H9 (cell line): ENCODE measurements at regions not wholly inside any gene's neighbourhood (a gene's known extent, or its start where the extent isn't known, plus 50 kb on each side); places are given as distances from the start of the nearest gene placed in this dataset.

ENCODE experiments used
- DNase-seq: peaks from one replicate; pipeline ENCODE4 v3.0.0-alpha.2; 2017
- H2AFZ ChIP-seq: one replicate; pipeline ENCODE4 v1.6.1; 2013; ENCODE audit warnings: mild to moderate bottlenecking, low read length, control low read depth, moderate library complexity
- H2AK5ac ChIP-seq: 2 replicates; pipeline ENCODE4 v1.6.1; 2013; ENCODE audit warnings: low read length, control low read depth, mixed read lengths; ENCODE audit not compliant: insufficient read length
- H2BK120ac ChIP-seq: one replicate; pipeline ENCODE4 v1.6.1; 2013; ENCODE audit warnings: low read depth, mild to moderate bottlenecking, low read length, control low read depth, inconsistent platforms; ENCODE audit not compliant: poor library complexity, severe bottlenecking
- H2BK12ac ChIP-seq: 2 replicates; pipeline ENCODE4 v1.6.1; 2013; ENCODE audit warnings: low read length, control low read depth, mixed read lengths, low read depth; ENCODE audit not compliant: insufficient read length
- H2BK15ac ChIP-seq: 2 replicates; pipeline ENCODE4 v1.6.1; 2013; ENCODE audit warnings: low read depth, low read length, control low read depth
- H2BK20ac ChIP-seq: one replicate; pipeline ENCODE4 v1.6.1; 2013; ENCODE audit warnings: low read depth, mild to moderate bottlenecking, low read length, control low read depth, inconsistent platforms; ENCODE audit not compliant: poor library complexity, severe bottlenecking
- H2BK5ac ChIP-seq: 2 replicates; pipeline ENCODE4 v1.6.1; 2013; ENCODE audit warnings: low read length, control low read depth, mixed read lengths; ENCODE audit not compliant: insufficient read length
- H3K14ac ChIP-seq: 2 replicates; pipeline ENCODE4 v1.6.1; 2013; ENCODE audit warnings: low read length, control low read depth; ENCODE audit not compliant: insufficient read depth
- H3K18ac ChIP-seq: 2 replicates; pipeline ENCODE4 v1.6.1; 2013; ENCODE audit warnings: low read depth, mild to moderate bottlenecking, mixed read lengths, low read length, control low read depth; ENCODE audit not compliant: insufficient read length
- H3K23ac ChIP-seq: 2 replicates; pipeline ENCODE4 v1.6.1; 2013; ENCODE audit warnings: low read length, control low read depth, mixed read lengths, low read depth; ENCODE audit not compliant: insufficient read length
- H3K23me2 ChIP-seq: 2 replicates; pipeline ENCODE4 v1.6.1; 2013; ENCODE audit warnings: low read depth, mild to moderate bottlenecking, mixed read lengths, low read length, control low read depth; ENCODE audit not compliant: insufficient read length, poor library complexity, severe bottlenecking
- H3K27ac ChIP-seq: 2 replicates; pipeline ENCODE4 v1.5.1; 2013; ENCODE audit warnings: low read length, control low read depth, mixed read lengths, low read depth; ENCODE audit not compliant: insufficient read length
- H3K27me3 ChIP-seq: 2 replicates; pipeline ENCODE4 v1.6.1; 2013; ENCODE audit warnings: low read length, control low read depth, inconsistent platforms; ENCODE audit not compliant: insufficient read depth
- H3K4ac ChIP-seq: 2 replicates; pipeline ENCODE4 v1.6.1; 2013; ENCODE audit warnings: low read depth, mild to moderate bottlenecking, control low read depth, inconsistent platforms, low read length, moderate library complexity
- H3K4me1 ChIP-seq: 2 replicates; pipeline ENCODE4 v1.6.1; 2013; ENCODE audit warnings: low read length, control low read depth, inconsistent platforms; ENCODE audit not compliant: insufficient read depth
- H3K4me2 ChIP-seq: 2 replicates; pipeline ENCODE4 v1.6.1; 2013; ENCODE audit warnings: low read length, control low read depth, mixed read lengths; ENCODE audit not compliant: insufficient read length, insufficient read depth
- H3K56ac ChIP-seq: 2 replicates; pipeline ENCODE4 v1.6.1; 2013; ENCODE audit warnings: low read depth, mild to moderate bottlenecking, mixed read lengths, low read length, control low read depth; ENCODE audit not compliant: insufficient read length
- H3K79me1 ChIP-seq: 2 replicates; pipeline ENCODE4 v1.6.1; 2013; ENCODE audit warnings: low read depth, mild to moderate bottlenecking, moderate library complexity, low read length, control low read depth, inconsistent platforms; ENCODE audit not compliant: insufficient read depth, poor library complexity, severe bottlenecking
- H3K79me2 ChIP-seq: 2 replicates; pipeline ENCODE4 v1.6.1; 2013; ENCODE audit warnings: low read length, control low read depth, inconsistent platforms; ENCODE audit not compliant: insufficient read depth
- H3K9ac ChIP-seq: 2 replicates; pipeline ENCODE4 v1.6.1; 2013; ENCODE audit warnings: low read length, control low read depth, mixed read lengths; ENCODE audit not compliant: insufficient read length; ENCODE audit errors: extremely low read depth
- H3K9me3 ChIP-seq: one replicate; pipeline ENCODE4 v1.6.1; 2013; ENCODE audit warnings: low read depth, low read length, inconsistent platforms; ENCODE audit not compliant: control insufficient read depth
- H3T11ph ChIP-seq: one replicate; pipeline ENCODE4 v1.6.1; 2013; ENCODE audit warnings: mild to moderate bottlenecking, low read length, control low read depth, inconsistent platforms
- H4K20me1 ChIP-seq: one replicate; pipeline ENCODE4 v1.6.1; 2013; ENCODE audit not compliant: control insufficient read depth, insufficient read length, insufficient read depth
- H4K5ac ChIP-seq: 2 replicates; pipeline ENCODE4 v1.6.1; 2013; ENCODE audit warnings: low read depth, mild to moderate bottlenecking, mixed read lengths, low read length, control low read depth; ENCODE audit not compliant: insufficient read length
- H4K8ac ChIP-seq: replicated peaks from 2 replicates; pipeline ENCODE4 v1.6.1; 2013; ENCODE audit warnings: low read length, control low read depth, mixed read lengths, low read depth; ENCODE audit not compliant: insufficient read length
- H4K91ac ChIP-seq: 2 replicates; pipeline ENCODE4 v1.6.1; 2013; ENCODE audit warnings: low read depth, mild to moderate bottlenecking, moderate library complexity, mixed read lengths, low read length, control low read depth; ENCODE audit not compliant: insufficient read length
- H3K27ac Mint-ChIP-seq, 3 experiments: 2 replicates in 2 of 3; 3 replicates in 1 of 3; pipeline ENCODE4 v1.8.0; 2020 to 2021; ENCODE audit warnings: mixed read lengths in 3 of 3, mild to moderate bottlenecking in 1 of 3, moderate library complexity in 1 of 3
- H3K27me3 Mint-ChIP-seq: 2 replicates; pipeline ENCODE4 v1.8.0; 2021; ENCODE audit warnings: low read depth, mild to moderate bottlenecking, moderate library complexity, mixed read lengths
- H3K36me3 Mint-ChIP-seq, 3 experiments: 2 replicates in 2 of 3; 3 replicates in 1 of 3; pipeline ENCODE4 v1.8.0; 2020 to 2021; ENCODE audit warnings: low read depth in 3 of 3, mixed read lengths in 3 of 3; ENCODE audit not compliant: insufficient read depth in 1 of 3
- H3K4me1 Mint-ChIP-seq, 2 experiments: 2 replicates each; pipeline ENCODE4 v1.8.0; 2020; ENCODE audit warnings: mixed read lengths in 2 of 2
- H3K4me3 Mint-ChIP-seq, 2 experiments: 2 replicates in 1 of 2; 3 replicates in 1 of 2; pipeline ENCODE4 v1.8.0; 2020 to 2021; ENCODE audit warnings: mild to moderate bottlenecking in 2 of 2, mixed read lengths in 2 of 2, moderate library complexity in 1 of 2
- H3K9me3 Mint-ChIP-seq, 2 experiments: 2 replicates in 1 of 2; 3 replicates in 1 of 2; pipeline ENCODE4 v1.8.0; 2020; ENCODE audit warnings: mild to moderate bottlenecking in 2 of 2, mixed read lengths in 2 of 2, moderate library complexity in 1 of 2
- CTCF ChIP-seq: fragments of 200-600 bp; sonication (generic); conservative IDR thresholded peaks from 3 replicates; pipeline ENCODE4 v1.8.0; 2021; ENCODE audit warnings: antibody characterized with exemption, mild to moderate bottlenecking
- WGBS: extraction: QIAGEN DNeasy Blood & Tissue Kit; methylation state at CpG from one replicate; pipeline ENCODE4 v1.1.7; 2013; ENCODE audit warnings: missing lambda C conversion rate, low lambda C conversion rate, mixed read lengths; ENCODE audit not compliant: insufficient read length; ENCODE audit errors: extremely low coverage; 5-methylcytosine and 5-hydroxymethylcytosine counted together

GRCh38 chr2:198478361-198478760 lies 674.0 kb downstream of the PLCL1 start:
- Histone ChIP-seq H2BK20ac (no peak overlapping the region), H2AK5ac (no peak overlapping the region), H3K4me1 (peaks cover 2% of the 10 kb centered on the region; the same call in 1 of the 2 replicates), H4K91ac (no peak overlapping the region), H4K20me1 (no peaks in the 10 kb centered on the region), H3K27ac (no peak overlapping the region), H3K14ac (no peak overlapping the region), H3K9ac (no peak overlapping the region), H3K9me3 (no peaks in the 10 kb centered on the region), H3K79me1 (no peaks in the 10 kb centered on the region), H3K4ac (no peak overlapping the region), H3K23ac (no peak overlapping the region), H3K18ac (no peak overlapping the region), H3K4me2 (no peak overlapping the region), H3K79me2 (no peaks in the 10 kb centered on the region), H3T11ph (no peak overlapping the region), H3K23me2 (no peaks in the 10 kb centered on the region), H2BK120ac (no peak overlapping the region), H4K5ac (no peak overlapping the region), H3K27me3 (no peaks in the 10 kb centered on the region), H2AFZ (no peak overlapping the region), H4K8ac (no peak overlapping the region), H2BK15ac (no peak overlapping the region), H3K56ac (no peak overlapping the region), H2BK5ac (no peak overlapping the region), H2BK12ac (no peak overlapping the region)
- H3K4me1 Mint-ChIP-seq, result peaks cover 6 to 7% of the 10 kb centered on the region in 2 experiments
- H3K9me3 Mint-ChIP-seq, result 0 out of 5 replicates have a peak, but pooled peaks cover 0 to 3% of the 10 kb centered on the region in 2 experiments
- H3K27ac Mint-ChIP-seq, result no peak overlapping the region
- H3K4me3 Mint-ChIP-seq, result no peak overlapping the region
- no peaks in the 10 kb centered on the region for H3K27me3 Mint-ChIP-seq
- no CpG with 5 or more reads among the region's 1 CpG for WGBS
- no peak for DNase-seq
- no peaks in the 10 kb centered on the region for H3K36me3 Mint-ChIP-seq
- no peak for TF ChIP-seq CTCF
